CD14-positive monocyte (primary cell): ENCODE measurements at regions not wholly inside any gene's neighbourhood (a gene's known extent, or its start where the extent isn't known, plus 50 kb on each side); places are given as distances from the start of the nearest gene placed in this dataset.

Experiments used
- DNase-seq, 3 donors: peaks; one replicate each; pipeline ENCODE4 v3.0.0-alpha.2; 2011 to 2022
- H2AFZ ChIP-seq: 2 replicates; pipeline ENCODE4 v1.6.0; 2012; ENCODE audit warnings: mild to moderate bottlenecking, low read depth, low read length, inconsistent platforms; ENCODE audit not compliant: insufficient read depth, poor library complexity, severe bottlenecking
- H3K27ac ChIP-seq, 2 donors: 1 replicate in 1 of 2; 2 replicates in 1 of 2; pipeline ENCODE4 v1.5.1; 2012 to 2013; ENCODE audit warnings: low read length in 2 of 2, control low read depth in 1 of 2, inconsistent platforms in 1 of 2, low read depth in 1 of 2, mild to moderate bottlenecking in 1 of 2
- H3K27me3 ChIP-seq, 2 donors: one replicate each; pipeline versions ENCODE4 v1.6.0 to v1.6.1; 2011 to 2013; ENCODE audit warnings: low read length in 2 of 2; ENCODE audit not compliant: control insufficient read depth in 2 of 2, insufficient read depth in 2 of 2
- H3K36me3 ChIP-seq, 2 donors: replicated peaks in 1 of 2; 1 replicate in 1 of 2; 2 replicates in 1 of 2; pipeline versions ENCODE4 v1.5.1 to v1.6.1; 2012 to 2013; ENCODE audit warnings: low read length in 2 of 2, control low read depth in 1 of 2, inconsistent platforms in 1 of 2, mild to moderate bottlenecking in 1 of 2; ENCODE audit not compliant: insufficient read depth in 2 of 2, control insufficient read depth in 1 of 2
- H3K4me1 ChIP-seq, 2 donors: 1 replicate in 1 of 2; 2 replicates in 1 of 2; pipeline versions ENCODE4 v1.5.1 to v1.6.1; 2012 to 2013; ENCODE audit warnings: low read length in 2 of 2, control low read depth in 1 of 2, inconsistent platforms in 1 of 2, mild to moderate bottlenecking in 1 of 2, moderate library complexity in 1 of 2; ENCODE audit not compliant: insufficient read depth in 2 of 2, control insufficient read depth in 1 of 2
- H3K4me2 ChIP-seq: replicated peaks from 2 replicates; pipeline ENCODE3; 2012; ENCODE audit warnings: low read length, moderate library complexity, mild to moderate bottlenecking; ENCODE audit not compliant: poor library complexity, severe bottlenecking; ENCODE audit errors: extremely low read depth
- H3K4me3 ChIP-seq, 3 experiments: fragments of 200-600 bp in 1 of 3; sonication (generic) in 1 of 3; replicated peaks in 1 of 3; 1 replicate in 2 of 3; 2 replicates in 1 of 3; pipeline ENCODE4 v1.5.1; 2011 to 2013; ENCODE audit warnings: low read length in 3 of 3, mild to moderate bottlenecking in 3 of 3, control low read depth in 2 of 3, low read depth in 2 of 3, inconsistent platforms in 1 of 3, moderate library complexity in 1 of 3
- H3K79me2 ChIP-seq: 2 replicates; pipeline ENCODE4 v1.6.0; 2012; ENCODE audit warnings: mild to moderate bottlenecking, control low read depth, inconsistent platforms, low read length, moderate library complexity; ENCODE audit not compliant: insufficient read depth
- H3K9ac ChIP-seq: 2 replicates; pipeline ENCODE4 v1.6.0; 2017; ENCODE audit warnings: low read length, mild to moderate bottlenecking; ENCODE audit not compliant: insufficient read depth, poor library complexity, severe bottlenecking
- H3K9me3 ChIP-seq, 2 donors: replicated peaks in 1 of 2; 1 replicate in 1 of 2; 2 replicates in 1 of 2; pipeline versions ENCODE4 v1.5.1 to v1.6.1; 2012 to 2013; ENCODE audit warnings: low read length in 2 of 2, control low read depth in 1 of 2; ENCODE audit not compliant: control insufficient read depth in 1 of 2, insufficient read depth in 1 of 2
- H4K20me1 ChIP-seq: 2 replicates; pipeline ENCODE4 v1.6.0; 2012; ENCODE audit warnings: mild to moderate bottlenecking, low read length, control low read depth, moderate library complexity; ENCODE audit not compliant: insufficient read depth
- H3K27ac Mint-ChIP-seq, 7 donors: one replicate each; pipeline ENCODE4 v1.8.0; 2020; ENCODE audit warnings: mild to moderate bottlenecking in 7 of 7, mixed read lengths in 7 of 7, moderate library complexity in 6 of 7, inconsistent platforms in 2 of 7
- H3K27me3 Mint-ChIP-seq, 3 donors: one replicate each; pipeline ENCODE4 v1.8.0; 2021 to 2022; ENCODE audit warnings: low read depth in 3 of 3, mild to moderate bottlenecking in 3 of 3, mixed read lengths in 3 of 3, moderate library complexity in 3 of 3, inconsistent platforms in 1 of 3
- H3K36me3 Mint-ChIP-seq, 2 donors: one replicate each; pipeline ENCODE4 v1.8.0; 2020; ENCODE audit warnings: mixed read lengths in 2 of 2, inconsistent platforms in 1 of 2, mild to moderate bottlenecking in 1 of 2
- H3K4me1 Mint-ChIP-seq: one replicate; pipeline ENCODE4 v1.8.0; 2020; ENCODE audit warnings: mild to moderate bottlenecking, mixed read lengths
- H3K4me3 Mint-ChIP-seq, 2 donors: one replicate each; pipeline ENCODE4 v1.8.0; 2020; ENCODE audit warnings: mild to moderate bottlenecking in 2 of 2, mixed read lengths in 2 of 2, moderate library complexity in 1 of 2
- H3K9me3 Mint-ChIP-seq, 7 donors: one replicate each; pipeline ENCODE4 v1.8.0; 2020 to 2022; ENCODE audit warnings: mixed read lengths in 7 of 7, mild to moderate bottlenecking in 6 of 7, moderate library complexity in 6 of 7, inconsistent platforms in 2 of 7
- CTCF ChIP-seq: fragments of 200-600 bp; IDR thresholded peaks from one replicate; pipeline ENCODE4 v1.8.0; 2022; ENCODE audit warnings: antibody characterized with exemption, mild to moderate bottlenecking
- WGBS: methylation state at CpG from one replicate; pipeline ENCODE4 v1.1.5; 2013; ENCODE audit warnings: missing lambda C conversion rate; ENCODE audit not compliant: insufficient coverage; 5-methylcytosine and 5-hydroxymethylcytosine counted together
- intact Hi-C, 2 donors: fragments of 100-400 bp; cut with micrococcal nuclease; formaldehyde crosslinking; loops; one replicate each; pipeline versions ENCODE4 v1.15.0 to v1.15.1; 2023

DNA sequence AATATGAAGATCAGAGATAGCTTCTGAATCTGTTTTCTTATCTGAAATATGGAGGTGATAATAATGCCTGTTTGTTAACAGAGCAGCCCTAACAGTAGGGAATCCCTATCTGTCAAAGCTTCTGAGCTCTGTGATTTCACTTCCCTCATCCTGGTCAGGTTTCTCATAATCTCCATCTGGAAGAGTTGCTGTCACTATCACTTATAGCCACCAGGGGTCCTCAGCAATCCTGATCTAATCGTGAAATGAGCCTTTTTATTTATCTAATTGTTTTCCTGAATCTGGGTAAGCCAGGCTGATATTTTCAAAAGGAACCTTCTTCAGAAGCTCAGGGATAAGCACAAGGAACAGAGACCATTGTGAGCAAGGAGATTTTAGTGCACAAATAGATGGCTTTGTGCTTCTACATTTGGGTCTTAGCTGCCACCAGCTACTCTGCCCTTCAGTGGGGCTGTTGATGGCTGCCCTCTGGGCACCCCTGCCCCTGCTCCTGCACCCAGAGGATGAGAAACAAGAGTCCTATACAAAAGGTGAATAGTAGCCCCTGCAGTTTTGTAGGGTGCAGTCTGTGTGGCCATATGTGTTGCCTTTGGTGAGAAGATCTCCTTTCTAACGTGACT lies 196.4 kb upstream of the RADX start:
- no peaks in the 10 kb centered on the region for H3K36me3 ChIP-seq
- intact Hi-C loops = no loop called here
- no peaks in the 10 kb centered on the region for H3K79me2 ChIP-seq
- H3K27ac Mint-ChIP-seq = no peak overlapping the region
- H3K27me3 ChIP-seq = no peaks in the 10 kb centered on the region
- H4K20me1 ChIP-seq = no peaks in the 10 kb centered on the region
- H2AFZ ChIP-seq = no peak overlapping the region
- H3K4me1 Mint-ChIP-seq = no peaks in the 10 kb centered on the region
- no peak overlapping the region for H3K4me2 ChIP-seq
- no peak overlapping the region for H3K9ac ChIP-seq
- H3K4me1 ChIP-seq = no peaks in the 10 kb centered on the region
- H3K9me3 ChIP-seq = no peaks in the 10 kb centered on the region
- H3K4me3 ChIP-seq = no peak overlapping the region
- H3K4me3 Mint-ChIP-seq = no peak overlapping the region
- H3K27me3 Mint-ChIP-seq = peaks cover 0 to 2% (median 2%) of the 10 kb centered on the region in 3 donors
- H3K27ac ChIP-seq = no peak overlapping the region
- H3K36me3 Mint-ChIP-seq = no peaks in the 10 kb centered on the region
- H3K9me3 Mint-ChIP-seq = peaks cover 0 to 1% (median 0%) of the 10 kb centered on the region in 7 donors
- peak; percentile 50 for TF ChIP-seq CTCF
- no CpG with 5 or more reads among the region's 2 CpGs for WGBS
- peak in 1 of 3 donors; percentile 2 for DNase-seq

DNA sequence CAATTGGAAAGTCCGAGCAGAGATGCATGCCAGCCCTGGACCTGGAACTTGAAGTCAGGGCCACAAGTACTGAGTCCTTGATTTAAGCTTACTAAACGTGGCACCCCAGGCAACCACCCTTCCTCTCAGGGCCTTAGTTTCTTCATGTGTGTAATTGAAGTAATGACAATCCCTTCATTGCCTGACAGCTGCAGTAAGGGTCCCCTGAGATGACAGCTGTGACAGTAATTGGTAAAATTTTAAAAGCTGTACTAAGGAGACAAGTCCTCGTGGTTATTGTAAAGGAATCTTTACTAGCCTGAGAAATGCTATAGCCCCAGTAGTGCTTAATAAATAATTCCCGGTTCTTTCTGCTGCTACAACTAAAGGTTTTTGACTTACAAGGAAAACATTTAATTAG lies 175.1 kb upstream of the RADX start:
- no peak for TF ChIP-seq CTCF
- H3K36me3 ChIP-seq = no peaks in the 10 kb centered on the region
- H3K4me1 ChIP-seq = no peaks in the 10 kb centered on the region
- no peaks in the 10 kb centered on the region for H4K20me1 ChIP-seq
- H3K79me2 ChIP-seq = no peaks in the 10 kb centered on the region
- H3K27me3 Mint-ChIP-seq = peaks cover 0 to 2% (median 2%) of the 10 kb centered on the region in 3 donors
- no CpG with 5 or more reads among the region's 4 CpGs for WGBS
- DNase-seq = no peak
- intact Hi-C loops = no loop called here
- H2AFZ ChIP-seq = no peak overlapping the region
- H3K9ac ChIP-seq = no peak overlapping the region
- no peak overlapping the region for H3K4me2 ChIP-seq
- no peaks in the 10 kb centered on the region for H3K4me1 Mint-ChIP-seq
- no peak overlapping the region for H3K27ac ChIP-seq
- no peak overlapping the region for H3K27ac Mint-ChIP-seq
- peaks cover 0 to 3% (median 2%) of the 10 kb centered on the region in 7 donors for H3K9me3 Mint-ChIP-seq
- no peaks in the 10 kb centered on the region for H3K9me3 ChIP-seq
- H3K27me3 ChIP-seq = no peaks in the 10 kb centered on the region
- no peak overlapping the region for H3K4me3 ChIP-seq
- no peaks in the 10 kb centered on the region for H3K36me3 Mint-ChIP-seq
- no peak overlapping the region for H3K4me3 Mint-ChIP-seq
